22Rv1 (cell line): ENCODE measurements at regions not wholly inside any gene's neighbourhood (a gene's known extent, or its start where the extent isn't known, plus 50 kb on each side); places are given as distances from the start of the nearest gene placed in this dataset.

Experiments used
- CTCF ChIP-seq: fragments of 450-650 bp; IDR thresholded peaks from 2 replicates; pipeline ENCODE4 v1.5.1; 2017; ENCODE audit warnings: mild to moderate bottlenecking
- ZFX ChIP-seq: fragments of 450-650 bp; IDR thresholded peaks from 2 replicates; pipeline ENCODE4 v1.6.1; 2017; ENCODE audit warnings: antibody characterized with exemption, borderline replicate concordance

DNA sequence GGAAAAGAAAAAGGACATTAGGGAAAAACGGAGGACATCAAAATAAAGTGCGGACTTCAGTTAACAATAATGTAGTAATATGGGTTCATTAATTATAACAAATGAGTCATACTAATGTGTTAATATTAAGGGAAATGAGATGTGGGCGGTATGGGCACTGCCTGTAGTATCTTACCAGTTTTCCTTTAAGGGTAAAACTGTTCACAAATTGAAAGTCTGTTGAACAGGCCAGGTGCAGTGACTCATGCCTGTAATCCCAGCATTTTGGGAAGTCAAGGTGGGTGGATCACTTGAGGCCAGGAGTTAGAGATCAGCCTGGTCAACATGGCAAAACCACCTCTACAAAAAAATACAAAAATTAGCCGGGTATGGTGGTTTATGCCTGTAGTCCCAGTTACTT lies 56.8 kb upstream of the PMAIP1 start:
- TF ChIP-seq CTCF (no peak), ZFX (no peak)
